GM23248 (cell line): ENCODE measurements at regions not wholly inside any gene's neighbourhood (a gene's known extent, or its start where the extent isn't known, plus 50 kb on each side); places are given as distances from the start of the nearest gene placed in this dataset.

Experiments
- DNase-seq: peaks from one replicate; pipeline ENCODE4 v3.0.0-alpha.2; 2015
- H2AFZ ChIP-seq: fragments of 200-600 bp; sonication (generic); 2 replicates; pipeline ENCODE4 v1.6.1; 2016; ENCODE audit warnings: antibody characterized with exemption
- H3F3A ChIP-seq: fragments of 200-600 bp; sonication (generic); 2 replicates; pipeline ENCODE4 v1.6.1; 2016; ENCODE audit warnings: mild to moderate bottlenecking, antibody characterized with exemption, mixed run types; ENCODE audit not compliant: insufficient read depth
- H3K27ac ChIP-seq: fragments of 200-600 bp; sonication (generic); 2 replicates; pipeline ENCODE4 v1.5.1; 2016; ENCODE audit warnings: mild to moderate bottlenecking
- H3K27me3 ChIP-seq: fragments of 200-600 bp; sonication (generic); replicated peaks from 2 replicates; pipeline ENCODE4 v1.6.1; 2016; ENCODE audit warnings: mild to moderate bottlenecking; ENCODE audit not compliant: insufficient read depth
- H3K36me3 ChIP-seq: fragments of 200-600 bp; sonication (generic); 2 replicates; pipeline ENCODE4 v1.6.1; 2016; ENCODE audit warnings: low read depth, mild to moderate bottlenecking
- H3K4me1 ChIP-seq: fragments of 200-600 bp; sonication (generic); 2 replicates; pipeline ENCODE4 v1.6.1; 2016; ENCODE audit warnings: mild to moderate bottlenecking; ENCODE audit not compliant: insufficient read depth
- H3K4me2 ChIP-seq: fragments of 200-600 bp; sonication (generic); one replicate; pipeline ENCODE4 v1.6.1; 2016; ENCODE audit warnings: mild to moderate bottlenecking; ENCODE audit not compliant: unreplicated experiment
- H3K4me3 ChIP-seq: fragments of 200-600 bp; sonication (generic); 2 replicates; pipeline ENCODE4 v1.5.1; 2016; ENCODE audit warnings: mild to moderate bottlenecking
- H3K79me2 ChIP-seq: fragments of 200-600 bp; sonication (generic); 2 replicates; pipeline ENCODE4 v1.6.1; 2016; ENCODE audit warnings: mild to moderate bottlenecking; ENCODE audit not compliant: insufficient read depth
- H3K9ac ChIP-seq: fragments of 200-600 bp; sonication (generic); 2 replicates; pipeline ENCODE4 v1.6.1; 2016; ENCODE audit warnings: mild to moderate bottlenecking
- H3K9me2 ChIP-seq: fragments of 200-600 bp; sonication (generic); 2 replicates; pipeline ENCODE4 v1.6.1; 2016; ENCODE audit warnings: mixed run types, mild to moderate bottlenecking, moderate library complexity; ENCODE audit not compliant: insufficient read depth
- H3K9me3 ChIP-seq: fragments of 200-600 bp; sonication (generic); one replicate; pipeline ENCODE4 v1.6.1; 2017; ENCODE audit warnings: low read depth
- H4K20me1 ChIP-seq: fragments of 200-600 bp; sonication (generic); 2 replicates; pipeline ENCODE4 v1.6.0; 2016; ENCODE audit not compliant: insufficient read depth
- EZH2 ChIP-seq: fragments of 200-600 bp; sonication (generic); IDR thresholded peaks from 2 replicates; pipeline ENCODE4 v1.6.1; 2018; ENCODE audit warnings: antibody characterized with exemption, mild to moderate bottlenecking; ENCODE audit not compliant: insufficient read depth, poor library complexity, severe bottlenecking
- EZH2phosphoT487 ChIP-seq: fragments of 200-600 bp; sonication (generic); IDR thresholded peaks from 2 replicates; pipeline ENCODE4 v1.6.1; 2018; ENCODE audit warnings: antibody characterized with exemption, moderate library complexity, mild to moderate bottlenecking, low read depth; ENCODE audit not compliant: insufficient read depth
- WGBS, 2 experiments: methylation state at CpG; one replicate each; pipeline ENCODE4 v1.1.6; 2015 to 2017; ENCODE audit warnings: low lambda C conversion rate in 2 of 2, low coverage in 1 of 2; ENCODE audit errors: missing lambda C conversion rate in 2 of 2; 5-methylcytosine and 5-hydroxymethylcytosine counted together
- in situ Hi-C: fragments of 300-500 bp; cut with MboI; formaldehyde crosslinking; loops from 2 replicates; pipeline ENCODE4 v1.15.0; 2020

GRCh38 chr13:91139232-91139631, 208.3 kb upstream of the MIR17HG start:
- Histone ChIP-seq H3K4me2 (no peak overlapping the region), H2AFZ (no peak overlapping the region), H3F3A (no peaks in the 10 kb centered on the region), H3K9ac (no peak overlapping the region), H4K20me1 (no peaks in the 10 kb centered on the region), H3K9me3 (no peaks in the 10 kb centered on the region), H3K36me3 (no peaks in the 10 kb centered on the region), H3K4me1 (no peaks in the 10 kb centered on the region), H3K79me2 (no peaks in the 10 kb centered on the region), H3K9me2 (no peaks in the 10 kb centered on the region), H3K27me3 (no peaks in the 10 kb centered on the region), H3K27ac (no peak overlapping the region), H3K4me3 (no peak overlapping the region)
- TF ChIP-seq EZH2phosphoT487 (no peak), EZH2 (no peak)
- WGBS, 2 experiments: 26 to 31% methylated on average over 2 of the region's 2 CpGs
- in situ Hi-C loops: no loop called here
- DNase-seq: no peak

- no peak for TF ChIP-seq EZH2phosphoT487
- no peak for TF ChIP-seq EZH2
- in situ Hi-C loops: no loop called here
- H3K79me2 ChIP-seq: no peaks in the 10 kb centered on the region
- no peak overlapping the region for H3K9ac ChIP-seq
- no peaks in the 10 kb centered on the region for H3K4me1 ChIP-seq
- H3K4me3 ChIP-seq: no peak overlapping the region
- DNase-seq: no peak
- H4K20me1 ChIP-seq: no peaks in the 10 kb centered on the region
- no peaks in the 10 kb centered on the region for H3K36me3 ChIP-seq
- H3K9me3 ChIP-seq: no peaks in the 10 kb centered on the region
- H2AFZ ChIP-seq: no peak overlapping the region
- no peaks in the 10 kb centered on the region for H3F3A ChIP-seq
- 17 to 18% methylated on average over 5 of the region's 5 CpGs for WGBS, 2 experiments
- no peaks in the 10 kb centered on the region for H3K27me3 ChIP-seq
- H3K4me2 ChIP-seq: no peak overlapping the region
- no peaks in the 10 kb centered on the region for H3K9me2 ChIP-seq
- H3K27ac ChIP-seq: no peak overlapping the region
Observed at GRCh38 chr13:91141543-91142061, 205.9 kb upstream of the MIR17HG start.

GRCh38 chr13:91142572-91142971, 204.9 kb upstream of the MIR17HG start:
- TF ChIP-seq EZH2 (no peak), EZH2phosphoT487 (no peak)
- Histone ChIP-seq H3K9me2 (no peaks in the 10 kb centered on the region), H2AFZ (no peak overlapping the region), H3K4me1 (no peaks in the 10 kb centered on the region), H3K27me3 (no peaks in the 10 kb centered on the region), H3F3A (no peaks in the 10 kb centered on the region), H3K27ac (no peak overlapping the region), H3K9me3 (no peaks in the 10 kb centered on the region), H3K79me2 (no peaks in the 10 kb centered on the region), H3K9ac (no peak overlapping the region), H3K4me3 (no peak overlapping the region), H4K20me1 (no peaks in the 10 kb centered on the region), H3K4me2 (no peak overlapping the region), H3K36me3 (no peaks in the 10 kb centered on the region)
- DNase-seq: peak; percentile 26
- WGBS, 2 experiments: 5% methylated on average over 2 of the region's 2 CpGs
- in situ Hi-C loops: no loop called here

- H3K4me2 ChIP-seq: no peak overlapping the region
- in situ Hi-C loops: no loop called here
- no peaks in the 10 kb centered on the region for H3K9me2 ChIP-seq
- TF ChIP-seq EZH2: no peak
- no peak for TF ChIP-seq EZH2phosphoT487
- H3K27me3 ChIP-seq: no peaks in the 10 kb centered on the region
- no peaks in the 10 kb centered on the region for H3K36me3 ChIP-seq
- no peak overlapping the region for H2AFZ ChIP-seq
- H3K4me1 ChIP-seq: no peaks in the 10 kb centered on the region
- H3K9ac ChIP-seq: no peak overlapping the region
- 18 to 25% methylated on average over 2 of the region's 2 CpGs for WGBS, 2 experiments
- no peaks in the 10 kb centered on the region for H3K79me2 ChIP-seq
- no peaks in the 10 kb centered on the region for H3K9me3 ChIP-seq
- no peak overlapping the region for H3K4me3 ChIP-seq
- H3K27ac ChIP-seq: no peak overlapping the region
- no peak for DNase-seq
- no peaks in the 10 kb centered on the region for H4K20me1 ChIP-seq
- H3F3A ChIP-seq: no peaks in the 10 kb centered on the region
Observed at GRCh38 chr13:91144054-91144453, 203.4 kb upstream of the MIR17HG start.

GRCh38 chr13:91144486-91144885, 203.0 kb upstream of the MIR17HG start:
- DNase-seq: no peak
- no peaks in the 10 kb centered on the region for H3K4me1 ChIP-seq
- no peak overlapping the region for H3K27ac ChIP-seq
- H3F3A ChIP-seq: no peaks in the 10 kb centered on the region
- no peaks in the 10 kb centered on the region for H4K20me1 ChIP-seq
- no peak overlapping the region for H3K9ac ChIP-seq
- no peak overlapping the region for H2AFZ ChIP-seq
- no peak overlapping the region for H3K4me2 ChIP-seq
- no peak overlapping the region for H3K4me3 ChIP-seq
- no peaks in the 10 kb centered on the region for H3K9me2 ChIP-seq
- H3K36me3 ChIP-seq: no peaks in the 10 kb centered on the region
- TF ChIP-seq EZH2phosphoT487 (no peak), EZH2 (no peak)
- in situ Hi-C loops: no loop called here
- no peaks in the 10 kb centered on the region for H3K27me3 ChIP-seq
- 10 to 13% methylated on average over 2 of the region's 2 CpGs for WGBS, 2 experiments
- no peaks in the 10 kb centered on the region for H3K9me3 ChIP-seq
- H3K79me2 ChIP-seq: no peaks in the 10 kb centered on the region
